DMS 273 (cell line): ENCODE measurements at regions not wholly inside any gene's neighbourhood (a gene's known extent, or its start where the extent isn't known, plus 50 kb on each side); places are given as distances from the start of the nearest gene placed in this dataset.
"Not testable (repeated sequence)": the region's sequence is repeated elsewhere in the genome, so short reads cannot be mapped to it uniquely, and the experiment has no call there.

Experiments used
- DNase-seq: peaks from one replicate; lab custom pipeline; 2025; ENCODE audit not compliant: unreplicated experiment; lab: John Stamatoyannopoulos, UW

GRCh38 chr5:27216367-27216950 lies 178.1 kb upstream of the CDH9 start:
- DNase-seq: no peak

GRCh38 chr5:27208051-27208450 lies 169.7 kb upstream of the CDH9 start:
- DNase-seq: no peak

GRCh38 chr5:27191786-27192510 lies 153.6 kb upstream of the CDH9 start:
- no peak for DNase-seq

GRCh38 chr5:27172693-27173092 lies 134.3 kb upstream of the CDH9 start:
- no peak for DNase-seq

- no peak for DNase-seq
Measured at GRCh38 chr5:27171761-27172261, 133.4 kb upstream of the CDH9 start.

GRCh38 chr5:27158775-27159174 lies 120.4 kb upstream of the CDH9 start:
- DNase-seq: no peak

GRCh38 chr5:27158171-27158570 lies 119.8 kb upstream of the CDH9 start:
- DNase-seq: no peak

- no peak for DNase-seq
Measured at GRCh38 chr5:27144456-27144855, 106.1 kb upstream of the CDH9 start.

GRCh38 chr5:27140831-27141230 lies 102.4 kb upstream of the CDH9 start:
- no peak for DNase-seq

GRCh38 chr5:27130587-27130986 lies 92.2 kb upstream of the CDH9 start:
- DNase-seq: no peak

GRCh38 chr5:27129926-27130325 lies 91.5 kb upstream of the CDH9 start:
- no peak for DNase-seq

GRCh38 chr5:27125856-27126255 lies 87.5 kb upstream of the CDH9 start:
- no peak for DNase-seq

- peak; percentile 43 for DNase-seq
Measured at GRCh38 chr5:27124590-27124989, 86.2 kb upstream of the CDH9 start.

GRCh38 chr5:27119736-27120321 lies 81.4 kb upstream of the CDH9 start:
- not testable (repeated sequence) for DNase-seq

- no peak for DNase-seq
Measured at GRCh38 chr5:27103486-27103885, 65.1 kb upstream of the CDH9 start.

- DNase-seq: not testable (repeated sequence)
Measured at GRCh38 chr5:27095761-27096160, 57.4 kb upstream of the CDH9 start.

- no peak for DNase-seq
Measured at GRCh38 chr5:27093279-27093678, 54.9 kb upstream of the CDH9 start.

- DNase-seq: no peak
Measured at GRCh38 chr5:27091858-27092257, 53.5 kb upstream of the CDH9 start.

- not testable (repeated sequence) for DNase-seq
Measured at GRCh38 chr5:27088822-27089221, 50.4 kb upstream of the CDH9 start.
